WTC11 (cell line): ENCODE measurements at regions not wholly inside any gene's neighbourhood (a gene's known extent, or its start where the extent isn't known, plus 50 kb on each side); places are given as distances from the start of the nearest gene placed in this dataset.

Experiments used
- ATAC-seq: fragments of 200-7000 bp; cut with Tn5 transposase; 2 replicates; pipeline ENCODE4 v1.10.0; 2021; ENCODE audit warnings: mild to moderate bottlenecking, moderate library complexity
- CTCF ChIA-PET: fragments of 300-600 bp; sonication (Branson Sonifier 250); formaldehyde crosslinking; loops from one replicate; lab custom pipeline; 2021; ENCODE audit warnings: antibody characterized with exemption; lab: Charles Lee
- POLR2A ChIA-PET: fragments of 350-600 bp; sonication (Branson Sonifier 250); formaldehyde crosslinking; loops from one replicate; lab custom pipeline; 2021; ENCODE audit warnings: antibody characterized with exemption; lab: Charles Lee
- DNase-seq: peaks from one replicate; pipeline ENCODE4 v3.0.0; 2021; ENCODE audit warnings: low spot score
- H3K27ac Mint-ChIP-seq: 2 replicates; pipeline ENCODE4 v1.8.0; 2021; ENCODE audit warnings: mixed read lengths
- H3K27me3 Mint-ChIP-seq: 2 replicates; pipeline ENCODE4 v1.8.0; 2021; ENCODE audit warnings: low read depth, mild to moderate bottlenecking, moderate library complexity, mixed read lengths
- H3K36me3 Mint-ChIP-seq: 2 replicates; pipeline ENCODE4 v1.8.0; 2021; ENCODE audit warnings: mixed read lengths
- H3K4me1 Mint-ChIP-seq: 2 replicates; pipeline ENCODE4 v1.8.0; 2022; ENCODE audit warnings: mixed read lengths
- H3K4me3 Mint-ChIP-seq: 2 replicates; pipeline ENCODE4 v1.8.0; 2021; ENCODE audit warnings: mild to moderate bottlenecking, moderate library complexity, mixed read lengths
- H3K9me3 Mint-ChIP-seq: 2 replicates; pipeline ENCODE4 v1.8.0; 2021; ENCODE audit warnings: mixed read lengths
- ATF6 ChIP-seq: sonication (generic); formaldehyde crosslinking; IDR thresholded peaks from 2 replicates; pipeline ENCODE4 v1.8.1; 2023; ENCODE audit warnings: mild to moderate bottlenecking, missing genetic modification reagents
- CDX4 ChIP-seq: fragments of 250-450 bp; sonication (Bioruptor Pico); IDR thresholded peaks from 2 replicates; pipeline ENCODE4 v1.9.0; 2021; ENCODE audit warnings: moderate library complexity, mild to moderate bottlenecking, inconsistent platforms, borderline replicate concordance
- CREM ChIP-seq: sonication (generic); formaldehyde crosslinking; IDR thresholded peaks from 2 replicates; pipeline ENCODE4 v1.8.1; 2022; ENCODE audit warnings: mild to moderate bottlenecking, missing genetic modification reagents, moderate library complexity
- FOXK1 ChIP-seq: sonication (generic); formaldehyde crosslinking; IDR thresholded peaks from 2 replicates; pipeline ENCODE4 v1.8.0; 2022; ENCODE audit warnings: mild to moderate bottlenecking, moderate library complexity, missing genetic modification reagents
- GRHL2 ChIP-seq: fragments of 250-450 bp; sonication (Bioruptor Pico); IDR thresholded peaks from 2 replicates; pipeline ENCODE4 v1.8.0; 2022; ENCODE audit warnings: mild to moderate bottlenecking, moderate library complexity; ENCODE audit not compliant: insufficient replicate concordance, severe bottlenecking
- GTF2I ChIP-seq: fragments of 250-450 bp; sonication (Bioruptor Pico); conservative IDR thresholded peaks from 2 replicates; pipeline ENCODE4 v1.4.0; 2021; ENCODE audit warnings: mild to moderate bottlenecking
- HMGXB4 ChIP-seq: sonication (generic); formaldehyde crosslinking; IDR thresholded peaks from 2 replicates; pipeline ENCODE4 v1.8.1; 2023; ENCODE audit warnings: mild to moderate bottlenecking, moderate library complexity, missing genetic modification reagents
- MYBL2 ChIP-seq: sonication (generic); formaldehyde crosslinking; IDR thresholded peaks from 2 replicates; pipeline ENCODE4 v1.8.1; 2023; ENCODE audit warnings: mild to moderate bottlenecking, moderate library complexity, missing genetic modification reagents
- NR1H2 ChIP-seq: sonication (generic); formaldehyde crosslinking; IDR thresholded peaks from 2 replicates; pipeline ENCODE4 v1.9.0; 2021; ENCODE audit warnings: mild to moderate bottlenecking, moderate library complexity, missing genetic modification reagents
- OVOL2 ChIP-seq: fragments of 250-450 bp; sonication (Bioruptor Pico); IDR thresholded peaks from 2 replicates; pipeline ENCODE4 v1.9.0; 2021; ENCODE audit warnings: mild to moderate bottlenecking, borderline replicate concordance
- PRDM15 ChIP-seq: sonication (generic); formaldehyde crosslinking; IDR thresholded peaks from 2 replicates; pipeline ENCODE4 v1.8.0; 2022; ENCODE audit warnings: missing genetic modification reagents
- PRRX2 ChIP-seq: fragments of 250-450 bp; sonication (Bioruptor Pico); IDR thresholded peaks from 2 replicates; pipeline ENCODE4 v1.8.0; 2021; ENCODE audit warnings: mild to moderate bottlenecking
- RELA ChIP-seq: sonication (generic); formaldehyde crosslinking; IDR thresholded peaks from 2 replicates; pipeline ENCODE4 v1.8.1; 2022; ENCODE audit warnings: missing genetic modification reagents, mild to moderate bottlenecking, borderline replicate concordance
- SMAD4 ChIP-seq: sonication (generic); formaldehyde crosslinking; IDR thresholded peaks from 2 replicates; pipeline ENCODE4 v1.8.0; 2022; ENCODE audit warnings: mild to moderate bottlenecking, missing genetic modification reagents
- TCF7 ChIP-seq: sonication (generic); formaldehyde crosslinking; IDR thresholded peaks from 2 replicates; pipeline ENCODE4 v1.8.0; 2022; ENCODE audit warnings: mild to moderate bottlenecking, low read depth, missing genetic modification reagents, moderate library complexity
- TP53 ChIP-seq: sonication (generic); formaldehyde crosslinking; IDR thresholded peaks from 2 replicates; pipeline ENCODE4 v1.8.1; 2023; ENCODE audit warnings: mild to moderate bottlenecking, missing genetic modification reagents
- USF1 ChIP-seq: sonication (generic); formaldehyde crosslinking; IDR thresholded peaks from 2 replicates; pipeline ENCODE4 v1.8.0; 2022; ENCODE audit warnings: mild to moderate bottlenecking, missing genetic modification reagents
- ZNF121 ChIP-seq: sonication (generic); formaldehyde crosslinking; IDR thresholded peaks from 2 replicates; pipeline ENCODE4 v1.8.0; 2023; ENCODE audit warnings: missing genetic modification reagents
- ZNF317 ChIP-seq: sonication (generic); formaldehyde crosslinking; IDR thresholded peaks from 2 replicates; pipeline ENCODE4 v1.8.1; 2023; ENCODE audit warnings: low read depth, mild to moderate bottlenecking, moderate library complexity, missing genetic modification reagents, borderline replicate concordance
- ZNF671 ChIP-seq: fragments of 250-450 bp; sonication (Bioruptor Pico); IDR thresholded peaks from 2 replicates; pipeline ENCODE4 v1.8.0; 2021; ENCODE audit warnings: mild to moderate bottlenecking

GRCh38 chr2:191483117-191483516 is 194.8 kb upstream of the NABP1 start (continued):
- no peak for TF ChIP-seq CDX4
- TF ChIP-seq ZNF121 (CRISPR knock-in tag): no peak
- no peak for TF ChIP-seq RELA

GRCh38 chr2:191486584-191487320 is 191.2 kb upstream of the NABP1 start:
- 0 out of 2 replicates have a peak, but pooled peaks cover under 1% of the 10 kb centered on the region for H3K27me3 Mint-ChIP-seq
- no peak for DNase-seq
- TF ChIP-seq NR1H2 (CRISPR knock-in tag): no peak
- no peak for TF ChIP-seq TP53 (CRISPR knock-in tag)
- TF ChIP-seq GTF2I: no peak
- no peak for TF ChIP-seq ZNF671 (CRISPR knock-in tag)
- TF ChIP-seq PRDM15 (CRISPR knock-in tag): no peak
- TF ChIP-seq FOXK1 (CRISPR knock-in tag): no peak
- TF ChIP-seq, all 79 proteins: peak for 0
- Mint-ChIP-seq H3K36me3 (peaks cover 25% of the 10 kb centered on the region), H3K4me3 (no peak overlapping the region), H3K4me1 (no peaks in the 10 kb centered on the region), H3K27ac (no peak overlapping the region), H3K9me3 (peaks cover 32% of the 10 kb centered on the region)
- ATAC-seq: no peak
- CTCF ChIA-PET: no interaction called here
- POLR2A ChIA-PET: no interaction called here

GRCh38 chr2:191488135-191488534 is 189.8 kb upstream of the NABP1 start:
- TF ChIP-seq SMAD4 (CRISPR knock-in tag) (no peak), PRRX2 (CRISPR knock-in tag) (no peak), ZNF671 (CRISPR knock-in tag) (no peak), CREM (no peak), ZNF317 (CRISPR knock-in tag) (no peak), TCF7 (CRISPR knock-in tag) (no peak), USF1 (CRISPR knock-in tag) (no peak)
- ChIA-PET CTCF (no interaction called here), POLR2A (no interaction called here)
- H3K4me1 Mint-ChIP-seq: no peaks in the 10 kb centered on the region
- no peaks in the 10 kb centered on the region for H3K27me3 Mint-ChIP-seq
- peaks cover 13% of the 10 kb centered on the region for H3K36me3 Mint-ChIP-seq
- DNase-seq: no peak
- no peak overlapping the region for H3K4me3 Mint-ChIP-seq
- H3K27ac Mint-ChIP-seq: no peak overlapping the region
- ATAC-seq: no peak
- H3K9me3 Mint-ChIP-seq: peaks cover 18% of the 10 kb centered on the region

GRCh38 chr2:191489177-191489576 is 188.8 kb upstream of the NABP1 start:
- no peaks in the 10 kb centered on the region for H3K27me3 Mint-ChIP-seq
- CTCF ChIA-PET: interaction anchor here (0.9 to 1.6 kb wide), 2 partner anchors 10 to 50 kb away, joined by 3 to 4 read pairs; no protein-coding TSS in a partner anchor
- peaks cover 19% of the 10 kb centered on the region for H3K9me3 Mint-ChIP-seq
- ATAC-seq (no peak), DNase-seq (no peak)
- no peak overlapping the region for H3K4me3 Mint-ChIP-seq
- H3K27ac Mint-ChIP-seq: no peak overlapping the region
- H3K36me3 Mint-ChIP-seq: peaks cover 4% of the 10 kb centered on the region; the same call in 1 of the 2 replicates
- H3K4me1 Mint-ChIP-seq: no peaks in the 10 kb centered on the region
- POLR2A ChIA-PET: no interaction called here
- TF ChIP-seq MYBL2 (CRISPR knock-in tag) (no peak), OVOL2 (no peak), HMGXB4 (CRISPR knock-in tag) (no peak), ATF6 (CRISPR knock-in tag) (no peak), GRHL2 (CRISPR knock-in tag) (no peak)
